ENCODE measurements at regions not wholly inside any gene's neighbourhood (a gene's known extent, or its start where the extent isn't known, plus 50 kb on each side); places are given as distances from the start of the nearest gene placed in this dataset.

- DNase-seq (ENCODE audit: low read depth), result no peak
Measured at GRCh38 chr12:65517656-65518210, 239.2 kb downstream of the MSRB3 start.

- no peak for DNase-seq (ENCODE audit: low read depth)
Measured at GRCh38 chr12:65518771-65519170, 240.3 kb downstream of the MSRB3 start.

GRCh38 chr12:65520658-65521057, 242.2 kb downstream of the MSRB3 start:
- no peak for DNase-seq (ENCODE audit: low read depth)

GRCh38 chr12:65522956-65523860, 244.7 kb downstream of the MSRB3 start:
- no peak for DNase-seq (ENCODE audit: low read depth)

GRCh38 chr12:65524666-65525065, 246.2 kb downstream of the MSRB3 start:
- no peak for DNase-seq (ENCODE audit: low read depth)

GRCh38 chr12:65525491-65526141, 247.1 kb downstream of the MSRB3 start:
- DNase-seq (ENCODE audit: low read depth), result no peak

- no peak for DNase-seq (ENCODE audit: low read depth)
Measured at GRCh38 chr12:65526311-65526710, 247.8 kb downstream of the MSRB3 start.

- DNase-seq (ENCODE audit: low read depth), result no peak
Measured at GRCh38 chr12:65528127-65528526, 249.6 kb downstream of the MSRB3 start.

GRCh38 chr12:65529106-65529505, 250.6 kb downstream of the MSRB3 start:
- DNase-seq (ENCODE audit: low read depth), result no peak

GRCh38 chr12:65529771-65530435, 251.4 kb downstream of the MSRB3 start:
- DNase-seq (ENCODE audit: low read depth), result no peak

GRCh38 chr12:65532162-65532561, 253.7 kb downstream of the MSRB3 start:
- DNase-seq (ENCODE audit: low read depth), result no peak

- no peak for DNase-seq (ENCODE audit: low read depth)
Measured at GRCh38 chr12:65532764-65533163, 254.3 kb downstream of the MSRB3 start.

- DNase-seq (ENCODE audit: low read depth), result no peak
Measured at GRCh38 chr12:65533177-65533883, 254.8 kb downstream of the MSRB3 start.

GRCh38 chr12:65534238-65534841, 255.9 kb downstream of the MSRB3 start:
- DNase-seq (ENCODE audit: low read depth), result no peak

GRCh38 chr12:65535946-65536345, 257.5 kb downstream of the MSRB3 start:
- no peak for DNase-seq (ENCODE audit: low read depth)

GRCh38 chr12:65536351-65536750, 257.9 kb downstream of the MSRB3 start:
- no peak for DNase-seq (ENCODE audit: low read depth)

- DNase-seq (ENCODE audit: low read depth), result no peak
Measured at GRCh38 chr12:65536876-65537681, 258.6 kb downstream of the MSRB3 start.

GRCh38 chr12:65537978-65538377, 259.5 kb downstream of the MSRB3 start:
- no peak for DNase-seq (ENCODE audit: low read depth)

- no peak for DNase-seq (ENCODE audit: low read depth)
Measured at GRCh38 chr12:65539023-65539422, 260.5 kb downstream of the MSRB3 start.

- DNase-seq (ENCODE audit: low read depth), result no peak
Measured at GRCh38 chr12:65540140-65540539, 261.7 kb downstream of the MSRB3 start.

GRCh38 chr12:65546528-65546927, 268.0 kb downstream of the MSRB3 start:
- DNase-seq (ENCODE audit: low read depth), result no peak

All from stimulated activated CD8-positive, alpha-beta memory T cell treated with anti-CD3 and anti-CD28 coated beads, Interleukin-15, amount 100 ng/mL, for 1 hour (primary cell).